ENCODE measurements at regions not wholly inside any gene's neighbourhood (a gene's known extent, or its start where the extent isn't known, plus 50 kb on each side); places are given as distances from the start of the nearest gene placed in this dataset.

DNA sequence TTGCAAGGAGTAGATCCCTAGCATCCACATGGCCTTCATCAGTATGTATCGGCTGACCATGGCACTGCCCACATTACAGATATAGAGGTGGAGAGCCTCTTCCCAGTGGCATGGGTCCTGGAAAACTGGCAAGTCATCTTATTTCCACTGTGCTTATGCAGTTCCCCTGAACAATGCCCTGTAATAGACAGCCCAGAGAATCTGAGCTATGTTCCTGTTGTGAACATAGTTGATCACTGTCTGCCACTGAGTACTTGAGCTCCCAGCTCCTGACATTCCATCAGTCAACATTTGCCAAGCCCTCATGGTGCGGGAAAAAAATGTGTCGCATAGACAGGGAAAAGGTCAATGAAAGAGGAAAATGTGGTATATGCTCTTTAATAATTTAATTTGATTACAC lies 861.9 kb downstream of the CDY2B start:
- no peak for DNase-seq (ENCODE audit: low read depth)

DNA sequence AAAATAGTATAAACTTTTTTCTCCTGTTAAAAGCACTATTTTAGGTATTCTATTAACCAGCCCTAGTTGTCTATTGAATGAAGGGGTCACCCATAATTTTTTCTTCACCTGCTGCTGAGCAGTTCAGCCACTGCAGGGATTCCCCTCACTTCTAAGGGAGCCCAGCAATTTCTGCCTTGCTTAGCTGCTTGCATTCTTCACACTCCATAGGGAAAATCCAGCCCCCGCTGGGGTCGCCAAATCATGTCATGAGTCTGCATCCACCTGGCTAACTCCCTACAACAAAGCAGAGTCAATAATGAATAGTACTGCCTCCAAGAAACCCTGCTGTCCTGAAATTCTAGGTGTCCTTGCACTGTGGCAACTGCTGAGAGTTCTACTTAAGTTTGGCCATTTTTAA lies 886.5 kb downstream of the CDY2B start:
- no peak for DNase-seq (ENCODE audit: low read depth)
- no peak overlapping the region for H3K4me3 ChIP-seq (ENCODE audit: low read depth, low read length)
- TF ChIP-seq, protein P1, sequence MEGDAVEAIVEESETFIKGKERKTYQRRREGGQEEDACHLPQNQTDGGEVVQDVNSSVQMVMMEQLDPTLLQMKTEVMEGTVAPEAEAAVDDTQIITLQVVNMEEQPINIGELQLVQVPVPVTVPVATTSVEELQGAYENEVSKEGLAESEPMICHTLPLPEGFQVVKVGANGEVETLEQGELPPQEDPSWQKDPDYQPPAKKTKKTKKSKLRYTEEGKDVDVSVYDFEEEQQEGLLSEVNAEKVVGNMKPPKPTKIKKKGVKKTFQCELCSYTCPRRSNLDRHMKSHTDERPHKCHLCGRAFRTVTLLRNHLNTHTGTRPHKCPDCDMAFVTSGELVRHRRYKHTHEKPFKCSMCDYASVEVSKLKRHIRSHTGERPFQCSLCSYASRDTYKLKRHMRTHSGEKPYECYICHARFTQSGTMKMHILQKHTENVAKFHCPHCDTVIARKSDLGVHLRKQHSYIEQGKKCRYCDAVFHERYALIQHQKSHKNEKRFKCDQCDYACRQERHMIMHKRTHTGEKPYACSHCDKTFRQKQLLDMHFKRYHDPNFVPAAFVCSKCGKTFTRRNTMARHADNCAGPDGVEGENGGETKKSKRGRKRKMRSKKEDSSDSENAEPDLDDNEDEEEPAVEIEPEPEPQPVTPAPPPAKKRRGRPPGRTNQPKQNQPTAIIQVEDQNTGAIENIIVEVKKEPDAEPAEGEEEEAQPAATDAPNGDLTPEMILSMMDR (IDR thresholded peaks at IDR 0.05; ENCODE audit: low read depth, low read length, missing control alignments) = no peak

More for the DNA sequence above, 861.9 kb downstream of the CDY2B start:
- TF ChIP-seq, protein P1 (IDR thresholded peaks at IDR 0.05; ENCODE audit: low read depth, low read length, missing control alignments) = no peak
- H3K4me3 ChIP-seq (ENCODE audit: low read depth, low read length) = no peak overlapping the region

DNA sequence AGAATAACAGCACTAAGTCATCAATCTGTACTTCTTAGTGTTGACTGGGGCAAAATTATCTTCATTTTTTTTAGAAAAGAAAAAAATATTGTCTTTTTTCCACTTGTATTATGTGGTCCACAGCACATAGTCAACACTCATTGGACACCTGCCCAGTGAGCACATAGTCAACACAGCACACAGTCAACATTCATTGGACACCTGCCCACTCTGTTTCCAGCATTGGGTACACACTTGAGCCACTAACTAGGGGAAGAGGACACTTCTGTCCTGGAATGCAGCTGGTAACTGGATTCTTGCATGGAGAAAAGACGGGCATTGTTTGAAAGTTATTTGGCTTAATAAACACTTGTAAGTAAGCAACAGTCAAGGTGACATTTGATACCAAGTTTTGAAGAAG lies 898.2 kb downstream of the CDY2B start:
- TF ChIP-seq, protein P1 (IDR thresholded peaks at IDR 0.05; ENCODE audit: low read depth, low read length, missing control alignments) = no peak
- no peak overlapping the region for H3K4me3 ChIP-seq (ENCODE audit: low read depth, low read length)
- no peak for DNase-seq (ENCODE audit: low read depth)

DNA sequence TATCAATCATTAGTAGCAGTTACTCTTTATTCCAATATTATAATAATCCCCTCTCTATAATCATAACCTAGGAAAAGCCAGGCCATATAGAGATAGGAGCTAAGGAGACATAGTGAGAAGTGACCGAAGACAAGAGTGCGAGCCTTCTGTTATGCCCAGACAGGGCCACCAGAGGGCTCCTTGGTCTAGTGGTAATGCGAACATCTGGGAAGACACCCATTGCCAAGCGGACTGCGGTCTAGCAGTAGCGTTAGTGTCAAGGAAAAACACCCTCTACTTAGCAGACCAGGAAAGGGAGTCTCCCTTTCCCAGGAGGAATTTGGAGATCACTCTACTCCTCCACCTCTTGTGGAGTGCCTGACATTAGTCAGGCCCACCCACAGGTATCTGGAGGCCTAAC lies 920.9 kb downstream of the CDY2B start:
- DNase-seq (ENCODE audit: low read depth) = no peak
- no peak overlapping the region for H3K4me3 ChIP-seq (ENCODE audit: low read depth, low read length)
- TF ChIP-seq, protein P1 (IDR thresholded peaks at IDR 0.05; ENCODE audit: low read depth, low read length, missing control alignments) = no peak

DNA sequence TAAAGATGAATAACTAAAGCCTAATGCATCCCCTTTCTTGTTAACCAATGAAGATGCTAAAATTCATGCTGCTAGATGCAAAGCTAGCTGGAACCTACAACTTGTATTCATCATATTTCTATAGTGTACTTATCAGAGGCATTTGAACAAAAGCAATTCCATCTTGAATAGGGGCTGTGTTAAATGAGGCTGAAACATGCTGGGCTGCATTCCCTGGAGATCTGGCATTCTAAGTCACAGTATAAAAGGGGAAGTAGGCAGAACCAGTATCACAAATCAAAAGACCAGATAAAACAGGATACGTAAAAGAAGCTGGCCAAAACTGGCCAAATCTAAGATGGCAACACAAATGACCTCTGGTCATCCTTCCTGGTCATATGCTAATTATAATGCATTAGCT lies 932.8 kb downstream of the CDY2B start:
- TF ChIP-seq, protein P1 (IDR thresholded peaks at IDR 0.05; ENCODE audit: low read depth, low read length, missing control alignments) = no peak
- DNase-seq (ENCODE audit: low read depth) = no peak
- no peak overlapping the region for H3K4me3 ChIP-seq (ENCODE audit: low read depth, low read length)
